Osteoblast (primary cell): ENCODE measurements at regions not wholly inside any gene's neighbourhood (a gene's known extent, or its start where the extent isn't known, plus 50 kb on each side); places are given as distances from the start of the nearest gene placed in this dataset.

Experiments used
- DNase-seq: peaks from one replicate; pipeline ENCODE4 v3.0.0; 2011; ENCODE audit warnings: low spot score, mixed read lengths; ENCODE audit not compliant: insufficient read length; ENCODE audit errors: missing footprints
- H2AFZ ChIP-seq: 2 replicates; pipeline ENCODE4 v1.6.0; 2011; ENCODE audit warnings: mild to moderate bottlenecking, low read length
- H3K27ac ChIP-seq: 2 replicates; pipeline ENCODE4 v1.5.1; 2011; ENCODE audit warnings: mild to moderate bottlenecking, low read depth, low read length, moderate library complexity
- H3K27me3 ChIP-seq: 2 replicates; pipeline ENCODE4 v1.6.0; 2012; ENCODE audit warnings: mild to moderate bottlenecking, control low read depth, inconsistent platforms, low read length, moderate library complexity; ENCODE audit not compliant: insufficient read depth
- H3K36me3 ChIP-seq: 2 replicates; pipeline ENCODE4 v1.5.1; 2011; ENCODE audit warnings: mild to moderate bottlenecking, low read length, control low read depth, moderate library complexity; ENCODE audit not compliant: insufficient read depth
- H3K4me1 ChIP-seq: 2 replicates; pipeline ENCODE4 v1.5.1; 2011; ENCODE audit warnings: mild to moderate bottlenecking, low read length, control low read depth, moderate library complexity; ENCODE audit not compliant: insufficient read depth
- H3K4me2 ChIP-seq: 2 replicates; pipeline ENCODE4 v1.6.0; 2011; ENCODE audit warnings: mild to moderate bottlenecking, low read length; ENCODE audit not compliant: insufficient read depth
- H3K4me3 ChIP-seq: fragments of 200-600 bp; sonication (generic); 3 replicates; pipeline ENCODE4 v1.5.1; 2012; ENCODE audit warnings: mild to moderate bottlenecking, low read length, inconsistent platforms; ENCODE audit not compliant: insufficient read depth
- H3K79me2 ChIP-seq: 2 replicates; pipeline ENCODE4 v1.6.0; 2012; ENCODE audit warnings: mild to moderate bottlenecking, low read length, control low read depth, inconsistent platforms; ENCODE audit not compliant: insufficient read depth
- H3K9me3 ChIP-seq: 2 replicates; pipeline ENCODE4 v1.5.1; 2011; ENCODE audit warnings: low read depth, low read length, control low read depth
- H4K20me1 ChIP-seq: 2 replicates; pipeline ENCODE4 v1.6.0; 2012; ENCODE audit warnings: mild to moderate bottlenecking, low read length, control low read depth; ENCODE audit not compliant: insufficient read depth
- CTCF ChIP-seq: IDR thresholded peaks from 2 replicates; pipeline ENCODE4 v1.5.1; 2011; ENCODE audit warnings: mild to moderate bottlenecking, low read depth, low read length, moderate library complexity; ENCODE audit errors: extremely low read depth

- no peaks in the 10 kb centered on the region for H3K4me1 ChIP-seq
- no peak overlapping the region for H2AFZ ChIP-seq
- no peaks in the 10 kb centered on the region for H3K9me3 ChIP-seq
- no peaks in the 10 kb centered on the region for H3K36me3 ChIP-seq
- H3K27ac ChIP-seq, result no peak overlapping the region
- H3K79me2 ChIP-seq, result no peaks in the 10 kb centered on the region
- no peaks in the 10 kb centered on the region for H4K20me1 ChIP-seq
- no peak overlapping the region for H3K4me2 ChIP-seq
- no peaks in the 10 kb centered on the region for H3K27me3 ChIP-seq
- no peak for TF ChIP-seq CTCF
- no peak overlapping the region for H3K4me3 ChIP-seq
- DNase-seq, result no peak
Measured at GRCh38 chr2:144826105-144826504, 306.2 kb upstream of the ZEB2 start.

- Histone ChIP-seq H3K9me3 (no peaks in the 10 kb centered on the region), H3K36me3 (no peaks in the 10 kb centered on the region), H4K20me1 (no peaks in the 10 kb centered on the region), H3K4me2 (no peak overlapping the region), H3K79me2 (no peaks in the 10 kb centered on the region), H3K27me3 (no peaks in the 10 kb centered on the region), H3K4me1 (no peaks in the 10 kb centered on the region), H2AFZ (no peak overlapping the region), H3K27ac (no peak overlapping the region), H3K4me3 (no peak overlapping the region)
- no peak for TF ChIP-seq CTCF
- no peak for DNase-seq
Measured at GRCh38 chr2:144825331-144826020, 305.6 kb upstream of the ZEB2 start.

GRCh38 chr2:144824306-144825080 lies 304.6 kb upstream of the ZEB2 start:
- TF ChIP-seq CTCF, result no peak
- Histone ChIP-seq H3K9me3 (no peaks in the 10 kb centered on the region), H3K4me1 (no peaks in the 10 kb centered on the region), H3K79me2 (no peaks in the 10 kb centered on the region), H4K20me1 (no peaks in the 10 kb centered on the region), H3K36me3 (no peaks in the 10 kb centered on the region), H3K4me3 (no peak overlapping the region), H2AFZ (no peak overlapping the region), H3K27ac (no peak overlapping the region), H3K27me3 (no peaks in the 10 kb centered on the region), H3K4me2 (no peak overlapping the region)
- DNase-seq, result no peak

- Histone ChIP-seq H3K9me3 (no peaks in the 10 kb centered on the region), H3K4me1 (no peaks in the 10 kb centered on the region), H3K27me3 (no peaks in the 10 kb centered on the region), H3K36me3 (no peaks in the 10 kb centered on the region), H2AFZ (no peak overlapping the region), H3K79me2 (no peaks in the 10 kb centered on the region), H3K4me2 (no peak overlapping the region), H4K20me1 (no peaks in the 10 kb centered on the region), H3K4me3 (no peak overlapping the region), H3K27ac (no peak overlapping the region)
- TF ChIP-seq CTCF, result no peak
- DNase-seq, result no peak
Measured at GRCh38 chr2:144822966-144823365, 303.0 kb upstream of the ZEB2 start.
